ENCODE measurements at regions not wholly inside any gene's neighbourhood (a gene's known extent, or its start where the extent isn't known, plus 50 kb on each side); places are given as distances from the start of the nearest gene placed in this dataset.

DNA sequence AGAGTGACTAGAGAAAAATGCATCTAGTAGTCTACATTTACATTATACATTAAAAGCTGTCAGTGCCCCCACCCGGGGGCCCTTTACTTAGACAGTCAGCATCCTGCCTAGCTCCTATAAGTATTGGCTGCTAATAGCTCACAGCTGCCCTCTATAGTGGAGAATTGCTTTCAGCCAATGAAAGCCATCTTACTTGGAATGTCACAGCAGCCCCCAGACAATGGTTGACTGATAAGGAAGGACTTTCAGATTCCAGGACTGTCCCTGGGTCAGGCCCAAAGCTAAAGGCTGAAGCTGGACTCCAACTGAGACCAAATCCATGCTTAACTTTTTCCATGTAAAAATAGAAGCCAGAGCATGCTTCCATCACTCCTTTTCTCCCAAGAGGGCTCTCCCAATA lies 196.9 kb downstream of the ANKRD50 start:
- 35 to 53% methylated on average over 1 of the region's 1 CpG for WGBS, 2 experiments (ENCODE audit: low coverage in 1 of 2, low lambda C conversion rate in 2 of 2, missing lambda C conversion rate in 2 of 2)

DNA sequence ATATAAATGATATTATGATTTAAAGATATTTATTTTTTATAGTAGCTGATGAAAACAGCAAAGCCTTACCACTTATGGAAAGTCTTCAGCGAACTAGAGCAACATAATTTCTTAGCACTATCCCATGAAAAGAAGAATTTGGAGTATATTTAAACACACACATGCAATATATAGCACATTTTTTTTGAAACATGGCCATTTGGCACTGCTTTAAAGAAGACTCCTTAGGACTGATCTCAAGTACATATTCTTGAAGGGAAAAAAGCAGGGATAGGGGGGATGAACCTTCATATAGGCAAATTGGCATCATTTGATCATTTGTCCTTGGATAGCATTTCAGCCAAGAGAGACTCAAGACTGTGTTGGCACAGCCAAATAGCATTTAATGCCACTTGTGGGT lies 193.3 kb downstream of the ANKRD50 start:
- DNase-seq = no peak
- no peaks in the 10 kb centered on the region for H3K27me3 ChIP-seq (replicated peaks; ENCODE audit: insufficient read depth)
- H3K9me2 ChIP-seq (ENCODE audit: insufficient read depth) = no peaks in the 10 kb centered on the region
- no peak overlapping the region for H3K9ac ChIP-seq
- in situ Hi-C loops (cut with MboI) = no loop called here
- H3K4me2 ChIP-seq (ENCODE audit: unreplicated experiment) = no peak overlapping the region
- H3K79me2 ChIP-seq (ENCODE audit: insufficient read depth) = no peaks in the 10 kb centered on the region
- H3K36me3 ChIP-seq (ENCODE audit: low read depth) = no peaks in the 10 kb centered on the region
- 80 to 86% methylated on average over 1 of the region's 1 CpG for WGBS, 2 experiments (ENCODE audit: low coverage in 1 of 2, low lambda C conversion rate in 2 of 2, missing lambda C conversion rate in 2 of 2)
- no peak for TF ChIP-seq EZH2phosphoT487 (IDR thresholded peaks at IDR 0.05; ENCODE audit: insufficient read depth, low read depth)
- no peak for TF ChIP-seq EZH2 (IDR thresholded peaks at IDR 0.05; ENCODE audit: insufficient read depth, poor library complexity, severe bottlenecking)
- H2AFZ ChIP-seq = no peak overlapping the region
- no peak overlapping the region for H3K4me3 ChIP-seq
- H3K27ac ChIP-seq = no peak overlapping the region
- H3F3A ChIP-seq (ENCODE audit: insufficient read depth) = no peaks in the 10 kb centered on the region
- no peaks in the 10 kb centered on the region for H4K20me1 ChIP-seq (ENCODE audit: insufficient read depth)
- H3K9me3 ChIP-seq (ENCODE audit: low read depth) = no peaks in the 10 kb centered on the region
- H3K4me1 ChIP-seq (ENCODE audit: insufficient read depth) = no peaks in the 10 kb centered on the region

More for the DNA sequence above, 196.9 kb downstream of the ANKRD50 start:
- TF ChIP-seq EZH2 (IDR thresholded peaks at IDR 0.05; ENCODE audit: insufficient read depth, poor library complexity, severe bottlenecking) = no peak
- TF ChIP-seq EZH2phosphoT487 (IDR thresholded peaks at IDR 0.05; ENCODE audit: insufficient read depth, low read depth) = no peak
- H3K79me2 ChIP-seq (ENCODE audit: insufficient read depth) = no peaks in the 10 kb centered on the region
- H3K9ac ChIP-seq = no peak overlapping the region
- H3K27me3 ChIP-seq (replicated peaks; ENCODE audit: insufficient read depth) = no peaks in the 10 kb centered on the region
- no peak overlapping the region for H3K4me2 ChIP-seq (ENCODE audit: unreplicated experiment)
- no peak overlapping the region for H3K4me3 ChIP-seq
- in situ Hi-C loops (cut with MboI) = no loop called here
- H3K27ac ChIP-seq = no peak overlapping the region
- H3F3A ChIP-seq (ENCODE audit: insufficient read depth) = no peaks in the 10 kb centered on the region
- H3K36me3 ChIP-seq (ENCODE audit: low read depth) = no peaks in the 10 kb centered on the region
- no peak overlapping the region for H2AFZ ChIP-seq
- no peaks in the 10 kb centered on the region for H3K4me1 ChIP-seq (ENCODE audit: insufficient read depth)
- no peaks in the 10 kb centered on the region for H3K9me2 ChIP-seq (ENCODE audit: insufficient read depth)
- DNase-seq = no peak
- no peaks in the 10 kb centered on the region for H4K20me1 ChIP-seq (ENCODE audit: insufficient read depth)
- H3K9me3 ChIP-seq (ENCODE audit: low read depth) = no peaks in the 10 kb centered on the region

DNA sequence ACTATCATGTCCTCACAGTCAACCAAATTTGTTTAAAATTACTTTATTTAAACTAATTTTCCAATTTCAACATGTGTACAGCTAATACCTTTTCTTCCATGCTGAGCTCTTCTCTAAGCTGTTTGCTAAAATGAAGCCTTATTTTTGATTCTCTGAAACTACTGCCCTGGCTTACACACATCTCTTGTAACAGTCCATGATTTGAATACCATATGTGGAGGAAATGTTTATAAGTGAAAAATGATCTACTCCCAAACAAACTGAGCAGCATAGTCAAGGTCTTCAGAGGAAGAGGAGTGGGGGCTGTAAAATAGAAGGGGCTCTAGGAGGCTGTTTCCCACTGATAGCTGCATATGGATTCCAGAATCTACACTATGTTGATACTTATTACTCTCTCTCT lies 188.7 kb downstream of the ANKRD50 start:
- H3K9ac ChIP-seq = no peak overlapping the region
- H4K20me1 ChIP-seq (ENCODE audit: insufficient read depth) = no peaks in the 10 kb centered on the region
- TF ChIP-seq EZH2phosphoT487 (IDR thresholded peaks at IDR 0.05; ENCODE audit: insufficient read depth, low read depth) (no peak), EZH2 (IDR thresholded peaks at IDR 0.05; ENCODE audit: insufficient read depth, poor library complexity, severe bottlenecking) (no peak)
- H3K4me3 ChIP-seq = no peak overlapping the region
- H3K27me3 ChIP-seq (replicated peaks; ENCODE audit: insufficient read depth) = no peaks in the 10 kb centered on the region
- H3K36me3 ChIP-seq (ENCODE audit: low read depth) = no peaks in the 10 kb centered on the region
- H3K4me2 ChIP-seq (ENCODE audit: unreplicated experiment) = no peak overlapping the region
- no peaks in the 10 kb centered on the region for H3K79me2 ChIP-seq (ENCODE audit: insufficient read depth)
- in situ Hi-C loops (cut with MboI) = no loop called here
- no peak for DNase-seq
- no peaks in the 10 kb centered on the region for H3K4me1 ChIP-seq (ENCODE audit: insufficient read depth)
- no peak overlapping the region for H2AFZ ChIP-seq
- H3F3A ChIP-seq (ENCODE audit: insufficient read depth) = no peaks in the 10 kb centered on the region
- no peaks in the 10 kb centered on the region for H3K9me3 ChIP-seq (ENCODE audit: low read depth)
- H3K27ac ChIP-seq = no peak overlapping the region
- H3K9me2 ChIP-seq (ENCODE audit: insufficient read depth) = no peaks in the 10 kb centered on the region

GRCh38 chr4:124525524-124525923 lies 187.0 kb downstream of the ANKRD50 start:
- in situ Hi-C loops (cut with MboI) = no loop called here
- no peaks in the 10 kb centered on the region for H3K36me3 ChIP-seq (ENCODE audit: low read depth)
- DNase-seq = no peak
- no peaks in the 10 kb centered on the region for H3K9me2 ChIP-seq (ENCODE audit: insufficient read depth)
- H3K9ac ChIP-seq = no peak overlapping the region
- H2AFZ ChIP-seq = no peak overlapping the region
- H3K27ac ChIP-seq = no peak overlapping the region
- WGBS, 2 experiments (ENCODE audit: low coverage in 1 of 2, low lambda C conversion rate in 2 of 2, missing lambda C conversion rate in 2 of 2) = 81 to 90% methylated on average over 4 of the region's 4 CpGs
- no peak overlapping the region for H3K4me2 ChIP-seq (ENCODE audit: unreplicated experiment)
- no peaks in the 10 kb centered on the region for H3K79me2 ChIP-seq (ENCODE audit: insufficient read depth)
- H3K27me3 ChIP-seq (replicated peaks; ENCODE audit: insufficient read depth) = no peaks in the 10 kb centered on the region
- H3K4me1 ChIP-seq (ENCODE audit: insufficient read depth) = no peaks in the 10 kb centered on the region
- H3K9me3 ChIP-seq (ENCODE audit: low read depth) = no peaks in the 10 kb centered on the region
- H3F3A ChIP-seq (ENCODE audit: insufficient read depth) = 0 out of 2 replicates have a peak, but pooled peaks cover 3% of the 10 kb centered on the region
- no peak for TF ChIP-seq EZH2phosphoT487 (IDR thresholded peaks at IDR 0.05; ENCODE audit: insufficient read depth, low read depth)
- TF ChIP-seq EZH2 (IDR thresholded peaks at IDR 0.05; ENCODE audit: insufficient read depth, poor library complexity, severe bottlenecking) = no peak
- no peak overlapping the region for H3K4me3 ChIP-seq
- no peaks in the 10 kb centered on the region for H4K20me1 ChIP-seq (ENCODE audit: insufficient read depth)

DNA sequence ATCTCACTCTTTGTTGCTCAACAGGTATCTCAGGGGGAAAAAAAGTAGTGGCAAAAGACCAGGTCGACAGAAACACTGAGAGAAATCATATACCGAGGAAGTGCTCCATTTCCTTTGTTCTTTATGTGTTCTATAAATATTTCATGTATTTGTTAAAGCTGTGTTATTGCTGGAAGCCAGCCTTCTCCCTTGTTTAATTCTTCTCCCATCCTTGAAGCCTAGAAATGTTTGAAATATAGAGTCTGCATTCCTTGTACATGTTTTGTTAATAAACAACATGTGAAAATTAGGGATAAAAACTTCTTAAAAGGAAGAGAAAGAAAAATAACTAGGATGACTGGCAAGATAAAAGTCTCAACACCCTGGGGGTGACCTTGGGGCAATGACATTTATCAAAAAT lies 186.2 kb downstream of the ANKRD50 start:
- Histone ChIP-seq H3K4me1 (ENCODE audit: insufficient read depth) (0 out of 2 replicates have a peak, but pooled peaks cover 4% of the 10 kb centered on the region), H3K79me2 (ENCODE audit: insufficient read depth) (no peaks in the 10 kb centered on the region), H3K9me3 (ENCODE audit: low read depth) (no peaks in the 10 kb centered on the region), H3K4me2 (ENCODE audit: unreplicated experiment) (no peak overlapping the region), H3F3A (ENCODE audit: insufficient read depth) (0 out of 2 replicates have a peak, but pooled peaks cover 3% of the 10 kb centered on the region), H3K9me2 (ENCODE audit: insufficient read depth) (no peaks in the 10 kb centered on the region), H3K27me3 (replicated peaks; ENCODE audit: insufficient read depth) (no peaks in the 10 kb centered on the region), H4K20me1 (ENCODE audit: insufficient read depth) (no peaks in the 10 kb centered on the region), H3K27ac (no peak overlapping the region), H3K9ac (no peak overlapping the region), H2AFZ (no peak overlapping the region), H3K36me3 (ENCODE audit: low read depth) (no peaks in the 10 kb centered on the region), H3K4me3 (no peak overlapping the region)
- DNase-seq = no peak
- TF ChIP-seq EZH2 (IDR thresholded peaks at IDR 0.05; ENCODE audit: insufficient read depth, poor library complexity, severe bottlenecking) = no peak
- TF ChIP-seq EZH2phosphoT487 (IDR thresholded peaks at IDR 0.05; ENCODE audit: insufficient read depth, low read depth) = no peak
- 28 to 30% methylated on average over 2 of the region's 2 CpGs for WGBS, 2 experiments (ENCODE audit: low coverage in 1 of 2, low lambda C conversion rate in 2 of 2, missing lambda C conversion rate in 2 of 2)
- in situ Hi-C loops (cut with MboI) = no loop called here
